HL-60 (cell line): ENCODE measurements at regions not wholly inside any gene's neighbourhood (a gene's known extent, or its start where the extent isn't known, plus 50 kb on each side); places are given as distances from the start of the nearest gene placed in this dataset.

ENCODE experiments used
- DNase-seq, 2 experiments: peaks; one replicate each; pipeline ENCODE4 v3.0.0-alpha.2; 2010 to 2020; ENCODE audit warnings: low read depth in 1 of 2, low spot score in 1 of 2
- H3K27ac ChIP-seq: fragments of 250-450 bp; sonication (Bioruptor Pico); replicated peaks from 2 replicates; pipeline ENCODE4 v1.5.1; 2020; ENCODE audit warnings: mild to moderate bottlenecking, moderate library complexity
- H3K27me3 ChIP-seq: fragments of 250-450 bp; sonication (Bioruptor Pico); 2 replicates; pipeline ENCODE4 v1.5.1; 2021; ENCODE audit warnings: mild to moderate bottlenecking, moderate library complexity; ENCODE audit not compliant: insufficient read depth, poor library complexity, severe bottlenecking
- H3K4me3 ChIP-seq: replicated peaks from 2 replicates; pipeline ENCODE4 v1.5.1; 2011; ENCODE audit warnings: mild to moderate bottlenecking, control low read depth, low read length; ENCODE audit not compliant: insufficient read depth
- GABPA ChIP-seq: IDR thresholded peaks from 2 replicates; pipeline ENCODE4 v1.6.1; 2012; ENCODE audit warnings: low read depth
- POLR2AphosphoS5 ChIP-seq: IDR thresholded peaks from 2 replicates; pipeline ENCODE4 v1.6.1; 2012; ENCODE audit warnings: low read depth
- SPI1 ChIP-seq: IDR thresholded peaks from 2 replicates; pipeline ENCODE4 v1.6.1; 2012; ENCODE audit warnings: low read depth, mild to moderate bottlenecking, borderline replicate concordance
- TF ChIP-seq, protein P1 (sequence below): IDR thresholded peaks from 2 replicates; pipeline ENCODE4 v1.6.1; 2012; ENCODE audit warnings: low read depth; ENCODE audit not compliant: insufficient replicate concordance
- TF ChIP-seq, protein P2 (sequence below): IDR thresholded peaks from one replicate; pipeline ENCODE4 v1.5.1; 2011; ENCODE audit warnings: low read length, control low read depth, inconsistent platforms; ENCODE audit not compliant: insufficient read depth

DNA sequence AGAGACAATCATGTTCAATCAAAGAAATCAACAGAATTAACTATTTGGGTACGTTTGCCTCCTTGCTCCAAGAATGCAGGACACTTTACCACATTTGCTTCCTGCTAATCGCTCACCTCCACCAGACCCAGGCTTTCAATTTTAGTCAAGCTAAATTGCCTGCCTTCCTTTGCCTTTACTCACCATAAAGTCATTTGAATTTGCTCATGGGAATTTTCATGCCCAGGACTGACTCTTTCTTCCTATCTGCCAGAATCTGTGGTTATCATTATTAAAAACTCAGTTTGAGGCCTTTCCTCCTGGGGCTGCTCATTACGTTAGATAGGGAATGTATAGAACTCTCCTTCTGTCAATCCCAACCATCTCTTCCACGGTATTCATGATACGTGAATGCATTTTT, 1935.3 kb upstream of the WWC1 start:
- DNase-seq, result no peak
- Histone ChIP-seq H3K27ac (no peak overlapping the region), H3K4me3 (no peak overlapping the region), H3K27me3 (no peaks in the 10 kb centered on the region)
- TF ChIP-seq, protein P1, sequence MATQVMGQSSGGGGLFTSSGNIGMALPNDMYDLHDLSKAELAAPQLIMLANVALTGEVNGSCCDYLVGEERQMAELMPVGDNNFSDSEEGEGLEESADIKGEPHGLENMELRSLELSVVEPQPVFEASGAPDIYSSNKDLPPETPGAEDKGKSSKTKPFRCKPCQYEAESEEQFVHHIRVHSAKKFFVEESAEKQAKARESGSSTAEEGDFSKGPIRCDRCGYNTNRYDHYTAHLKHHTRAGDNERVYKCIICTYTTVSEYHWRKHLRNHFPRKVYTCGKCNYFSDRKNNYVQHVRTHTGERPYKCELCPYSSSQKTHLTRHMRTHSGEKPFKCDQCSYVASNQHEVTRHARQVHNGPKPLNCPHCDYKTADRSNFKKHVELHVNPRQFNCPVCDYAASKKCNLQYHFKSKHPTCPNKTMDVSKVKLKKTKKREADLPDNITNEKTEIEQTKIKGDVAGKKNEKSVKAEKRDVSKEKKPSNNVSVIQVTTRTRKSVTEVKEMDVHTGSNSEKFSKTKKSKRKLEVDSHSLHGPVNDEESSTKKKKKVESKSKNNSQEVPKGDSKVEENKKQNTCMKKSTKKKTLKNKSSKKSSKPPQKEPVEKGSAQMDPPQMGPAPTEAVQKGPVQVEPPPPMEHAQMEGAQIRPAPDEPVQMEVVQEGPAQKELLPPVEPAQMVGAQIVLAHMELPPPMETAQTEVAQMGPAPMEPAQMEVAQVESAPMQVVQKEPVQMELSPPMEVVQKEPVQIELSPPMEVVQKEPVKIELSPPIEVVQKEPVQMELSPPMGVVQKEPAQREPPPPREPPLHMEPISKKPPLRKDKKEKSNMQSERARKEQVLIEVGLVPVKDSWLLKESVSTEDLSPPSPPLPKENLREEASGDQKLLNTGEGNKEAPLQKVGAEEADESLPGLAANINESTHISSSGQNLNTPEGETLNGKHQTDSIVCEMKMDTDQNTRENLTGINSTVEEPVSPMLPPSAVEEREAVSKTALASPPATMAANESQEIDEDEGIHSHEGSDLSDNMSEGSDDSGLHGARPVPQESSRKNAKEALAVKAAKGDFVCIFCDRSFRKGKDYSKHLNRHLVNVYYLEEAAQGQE, result no peak
- TF ChIP-seq POLR2AphosphoS5 (no peak), SPI1 (no peak), GABPA (no peak)
- TF ChIP-seq, protein P2, sequence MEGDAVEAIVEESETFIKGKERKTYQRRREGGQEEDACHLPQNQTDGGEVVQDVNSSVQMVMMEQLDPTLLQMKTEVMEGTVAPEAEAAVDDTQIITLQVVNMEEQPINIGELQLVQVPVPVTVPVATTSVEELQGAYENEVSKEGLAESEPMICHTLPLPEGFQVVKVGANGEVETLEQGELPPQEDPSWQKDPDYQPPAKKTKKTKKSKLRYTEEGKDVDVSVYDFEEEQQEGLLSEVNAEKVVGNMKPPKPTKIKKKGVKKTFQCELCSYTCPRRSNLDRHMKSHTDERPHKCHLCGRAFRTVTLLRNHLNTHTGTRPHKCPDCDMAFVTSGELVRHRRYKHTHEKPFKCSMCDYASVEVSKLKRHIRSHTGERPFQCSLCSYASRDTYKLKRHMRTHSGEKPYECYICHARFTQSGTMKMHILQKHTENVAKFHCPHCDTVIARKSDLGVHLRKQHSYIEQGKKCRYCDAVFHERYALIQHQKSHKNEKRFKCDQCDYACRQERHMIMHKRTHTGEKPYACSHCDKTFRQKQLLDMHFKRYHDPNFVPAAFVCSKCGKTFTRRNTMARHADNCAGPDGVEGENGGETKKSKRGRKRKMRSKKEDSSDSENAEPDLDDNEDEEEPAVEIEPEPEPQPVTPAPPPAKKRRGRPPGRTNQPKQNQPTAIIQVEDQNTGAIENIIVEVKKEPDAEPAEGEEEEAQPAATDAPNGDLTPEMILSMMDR, result no peak

DNA sequence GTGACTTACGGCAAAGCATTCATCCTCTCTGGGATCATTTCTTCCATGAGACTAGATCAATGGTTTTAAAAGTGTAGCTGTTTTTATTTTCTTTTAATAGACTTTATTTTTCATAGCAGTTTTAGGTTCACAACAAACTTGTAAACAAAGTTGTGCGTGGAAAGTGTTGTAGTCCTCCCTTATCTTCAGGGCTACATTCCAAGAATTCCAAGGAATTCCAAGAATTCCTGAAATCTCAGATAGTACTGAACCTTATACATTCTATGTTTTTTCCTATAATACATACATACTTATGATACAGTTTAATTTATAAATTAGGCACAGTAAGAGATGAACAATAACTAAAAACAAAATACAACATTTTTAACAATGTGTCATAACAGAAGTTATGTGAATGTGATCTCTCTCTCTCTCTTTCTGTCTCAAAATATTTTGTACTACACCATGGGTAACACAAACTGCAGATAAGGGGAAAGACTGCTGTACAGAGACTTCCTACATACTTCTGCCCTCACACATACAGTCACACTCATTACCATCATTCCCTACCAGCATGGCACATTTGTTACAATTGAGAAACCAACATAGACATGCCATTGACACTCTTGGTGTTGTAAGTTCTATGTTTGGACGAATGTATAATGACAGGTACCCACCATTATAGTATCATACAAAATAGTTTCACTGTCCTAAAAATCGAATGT, 1933.2 kb upstream of the WWC1 start:
- DNase-seq, result no peak
- no peak for TF ChIP-seq SPI1
- TF ChIP-seq, protein P2, result no peak
- no peak for TF ChIP-seq POLR2AphosphoS5
- TF ChIP-seq, protein P1, result no peak
- no peak overlapping the region for H3K4me3 ChIP-seq
- H3K27me3 ChIP-seq, result no peaks in the 10 kb centered on the region
- H3K27ac ChIP-seq, result no peak overlapping the region

DNA sequence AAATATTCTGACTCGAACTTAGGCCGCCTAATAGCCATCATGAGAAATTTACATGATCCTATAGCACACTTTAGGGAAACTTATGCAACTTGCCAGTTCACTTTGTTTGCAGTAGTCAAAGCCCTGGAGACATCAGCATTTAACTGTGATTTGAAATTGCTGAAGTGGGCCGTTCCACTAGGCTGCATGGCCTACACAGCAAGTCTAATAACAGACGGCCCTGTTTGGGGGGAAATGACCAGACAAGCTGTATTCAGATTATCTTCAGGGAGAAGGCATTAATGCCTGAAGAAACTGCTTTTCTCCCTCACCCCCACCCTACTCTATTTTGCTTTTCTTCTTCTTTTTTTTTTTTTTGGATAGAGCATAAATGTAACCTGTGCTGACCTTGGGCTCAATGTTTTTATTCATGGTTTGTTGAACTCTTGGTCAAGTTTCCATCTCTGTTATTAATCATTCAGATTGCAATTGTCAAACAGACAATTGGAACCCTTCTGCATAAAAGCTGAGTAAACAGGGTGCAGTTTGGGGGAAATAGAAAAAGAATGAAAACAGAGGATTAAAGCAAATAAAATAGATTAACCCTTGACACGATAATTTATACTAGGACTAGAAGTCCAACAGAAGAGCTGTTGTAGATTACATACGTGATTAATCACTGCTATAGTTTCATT, 1928.2 kb upstream of the WWC1 start:
- Histone ChIP-seq H3K27me3 (no peaks in the 10 kb centered on the region), H3K4me3 (no peak overlapping the region), H3K27ac (no peak overlapping the region)
- TF ChIP-seq, protein P1, result no peak
- TF ChIP-seq GABPA (no peak), SPI1 (no peak), POLR2AphosphoS5 (no peak)
- TF ChIP-seq, protein P2, result no peak
- no peak for DNase-seq
